GM12864 (cell line): ENCODE measurements at regions not wholly inside any gene's neighbourhood (a gene's known extent, or its start where the extent isn't known, plus 50 kb on each side); places are given as distances from the start of the nearest gene placed in this dataset.

Experiments used
- DNase-seq: peaks from one replicate; pipeline ENCODE4 v3.0.0-alpha.2; 2011; ENCODE audit warnings: low read depth
- H3K4me3 ChIP-seq: 2 replicates; pipeline ENCODE4 v1.5.1; 2011; ENCODE audit warnings: mild to moderate bottlenecking, low read depth, low read length, control low read depth
- TF ChIP-seq, protein P1 (sequence below): IDR thresholded peaks from 2 replicates; pipeline ENCODE4 v1.5.1; 2011; ENCODE audit warnings: low read depth, mild to moderate bottlenecking, moderate library complexity, low read length, control low read depth, inconsistent platforms; ENCODE audit errors: missing control alignments

DNA sequence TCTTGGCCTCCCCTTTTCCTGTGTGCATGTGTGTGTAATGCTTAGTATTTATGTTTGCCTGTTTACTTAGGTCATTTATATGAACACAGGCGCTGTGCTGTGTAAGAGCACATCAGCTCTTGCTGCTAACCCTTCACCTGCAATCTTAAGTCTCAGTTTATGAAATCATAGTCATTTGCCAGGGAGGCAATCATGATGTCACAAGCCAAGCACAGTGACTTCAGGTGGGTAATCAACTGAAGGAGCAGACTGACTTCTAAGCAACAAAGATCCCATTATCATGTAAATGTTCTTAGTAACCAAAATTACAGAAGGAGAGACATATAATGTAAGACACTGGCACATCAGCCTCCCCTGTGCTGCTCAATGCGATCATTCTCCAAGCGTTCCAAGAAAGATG, 386.3 kb upstream of the MEIS1 start:
- TF ChIP-seq, protein P1, sequence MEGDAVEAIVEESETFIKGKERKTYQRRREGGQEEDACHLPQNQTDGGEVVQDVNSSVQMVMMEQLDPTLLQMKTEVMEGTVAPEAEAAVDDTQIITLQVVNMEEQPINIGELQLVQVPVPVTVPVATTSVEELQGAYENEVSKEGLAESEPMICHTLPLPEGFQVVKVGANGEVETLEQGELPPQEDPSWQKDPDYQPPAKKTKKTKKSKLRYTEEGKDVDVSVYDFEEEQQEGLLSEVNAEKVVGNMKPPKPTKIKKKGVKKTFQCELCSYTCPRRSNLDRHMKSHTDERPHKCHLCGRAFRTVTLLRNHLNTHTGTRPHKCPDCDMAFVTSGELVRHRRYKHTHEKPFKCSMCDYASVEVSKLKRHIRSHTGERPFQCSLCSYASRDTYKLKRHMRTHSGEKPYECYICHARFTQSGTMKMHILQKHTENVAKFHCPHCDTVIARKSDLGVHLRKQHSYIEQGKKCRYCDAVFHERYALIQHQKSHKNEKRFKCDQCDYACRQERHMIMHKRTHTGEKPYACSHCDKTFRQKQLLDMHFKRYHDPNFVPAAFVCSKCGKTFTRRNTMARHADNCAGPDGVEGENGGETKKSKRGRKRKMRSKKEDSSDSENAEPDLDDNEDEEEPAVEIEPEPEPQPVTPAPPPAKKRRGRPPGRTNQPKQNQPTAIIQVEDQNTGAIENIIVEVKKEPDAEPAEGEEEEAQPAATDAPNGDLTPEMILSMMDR = no peak
- no peak overlapping the region for H3K4me3 ChIP-seq
- DNase-seq = no peak

DNA sequence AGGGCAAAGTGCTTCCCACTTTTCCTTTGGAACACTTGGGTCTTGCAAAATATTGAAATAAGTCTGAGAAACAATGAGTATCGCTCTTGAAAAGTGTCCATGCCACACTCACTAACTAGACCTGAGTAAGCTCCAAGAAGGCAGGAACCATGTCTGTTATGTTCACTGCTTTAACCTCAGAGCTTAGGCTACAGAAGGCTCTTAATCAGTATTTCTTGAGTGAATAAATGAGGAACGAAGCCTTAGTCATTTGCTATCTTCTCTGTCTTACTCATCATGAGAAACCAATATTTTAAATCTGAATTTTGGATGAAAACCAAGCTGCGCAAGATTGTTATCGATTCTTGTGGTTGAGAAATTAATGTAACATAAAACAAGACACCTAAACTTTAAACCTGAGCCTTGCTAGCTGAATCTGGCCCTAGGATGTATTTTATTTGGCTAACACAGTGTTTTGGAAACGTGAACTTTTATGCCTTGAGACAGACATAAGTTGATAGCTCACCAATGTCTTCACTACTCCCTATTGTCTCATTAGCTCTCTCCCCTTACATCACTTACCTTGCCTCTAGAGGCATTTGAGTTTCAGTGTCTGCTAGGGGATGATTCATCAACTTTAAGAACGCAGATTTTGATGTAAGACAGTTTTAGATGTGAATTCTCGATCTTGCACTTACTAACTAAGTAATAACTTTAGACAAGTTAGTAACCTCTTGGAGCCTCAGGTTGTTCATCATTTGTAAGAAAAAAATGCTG, 392.8 kb upstream of the MEIS1 start:
- H3K4me3 ChIP-seq = no peak overlapping the region
- no peak for DNase-seq
- TF ChIP-seq, protein P1 = no peak

DNA sequence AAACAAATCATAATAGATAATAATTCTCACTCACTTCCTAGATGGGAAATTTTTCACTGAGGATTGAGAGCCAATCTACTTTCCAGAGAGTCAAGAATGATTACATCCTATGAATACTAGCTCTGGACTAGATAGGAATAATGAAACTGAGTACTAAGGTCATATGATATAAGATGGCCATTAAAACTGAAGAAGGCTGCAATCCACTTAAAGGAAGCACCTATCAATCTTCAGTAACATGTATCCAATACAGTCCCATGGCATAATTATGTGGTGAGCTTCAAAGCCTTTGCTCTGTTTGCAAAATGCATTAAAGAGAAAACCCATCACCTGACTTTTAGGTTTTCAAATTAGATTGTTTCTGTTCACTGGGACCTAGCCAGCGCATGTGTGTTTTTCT, 398.0 kb upstream of the MEIS1 start:
- no peak for DNase-seq
- TF ChIP-seq, protein P1 = no peak
- H3K4me3 ChIP-seq = no peak overlapping the region

DNA sequence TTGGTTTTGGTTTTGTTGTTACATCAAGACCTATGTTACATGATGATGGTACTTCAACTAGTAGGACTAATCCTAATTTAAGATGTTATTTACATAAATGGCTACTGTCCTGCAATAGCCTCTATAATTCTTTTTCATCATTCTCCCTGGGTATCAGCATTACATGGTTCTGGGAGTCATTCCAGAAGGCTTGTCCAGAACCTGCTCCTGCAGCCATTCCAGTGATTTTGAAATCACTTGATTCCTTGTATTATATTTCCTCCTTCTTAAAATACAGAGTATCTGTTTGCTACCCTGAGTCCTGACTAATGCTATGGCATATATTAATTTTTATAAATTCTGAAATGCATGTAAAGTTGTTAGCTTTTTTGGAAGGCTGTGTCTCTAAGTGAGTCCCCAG, 400.5 kb upstream of the MEIS1 start:
- TF ChIP-seq, protein P1 = no peak
- no peak overlapping the region for H3K4me3 ChIP-seq
- DNase-seq = no peak

DNA sequence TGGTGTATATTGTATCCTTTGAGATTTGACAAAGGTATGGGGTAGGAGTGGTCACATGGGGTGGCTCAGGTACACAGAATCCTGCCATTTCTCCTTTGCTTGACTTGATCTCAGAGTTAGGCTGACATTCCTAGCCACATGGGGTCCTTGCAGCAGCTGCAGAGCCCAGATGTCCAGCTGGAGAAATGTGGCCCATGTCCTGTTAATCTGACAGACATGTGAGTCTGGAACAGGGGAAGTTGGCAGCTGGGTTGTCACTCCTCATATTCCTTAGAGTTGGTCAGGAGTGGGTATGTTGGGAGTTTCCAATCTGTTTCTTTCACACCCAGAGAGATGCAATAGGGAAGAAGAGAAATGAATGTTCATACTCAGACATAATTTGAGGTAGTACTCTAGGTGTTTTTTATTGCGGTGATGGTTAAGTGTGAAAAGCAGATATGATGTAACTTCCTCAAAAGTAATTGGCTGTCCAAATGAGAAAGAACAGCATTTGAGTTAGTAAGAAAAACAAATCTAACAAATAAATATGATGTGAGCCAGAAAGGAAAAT, 402.6 kb upstream of the MEIS1 start:
- H3K4me3 ChIP-seq = no peak overlapping the region
- TF ChIP-seq, protein P1 = no peak
- no peak for DNase-seq

DNA sequence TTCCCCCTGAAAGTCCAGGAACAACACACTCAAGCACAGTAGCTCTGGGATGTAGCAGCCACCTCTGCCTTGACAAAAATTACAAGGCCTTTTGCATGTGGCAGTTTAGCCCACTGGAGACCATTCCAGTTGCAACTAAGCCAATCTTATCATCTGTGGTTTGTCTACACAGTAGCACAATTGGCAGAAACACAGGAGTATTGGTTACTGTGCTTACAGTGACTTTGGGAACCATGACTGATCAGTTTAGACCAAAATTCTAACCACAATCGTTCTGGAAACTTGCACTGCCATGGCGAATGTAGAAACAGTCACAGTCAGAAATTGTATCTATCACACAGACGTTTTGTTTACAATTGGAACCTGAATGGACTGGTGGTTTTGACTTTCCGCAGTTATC, 403.7 kb upstream of the MEIS1 start:
- DNase-seq = no peak
- TF ChIP-seq, protein P1 = no peak
- no peak overlapping the region for H3K4me3 ChIP-seq

DNA sequence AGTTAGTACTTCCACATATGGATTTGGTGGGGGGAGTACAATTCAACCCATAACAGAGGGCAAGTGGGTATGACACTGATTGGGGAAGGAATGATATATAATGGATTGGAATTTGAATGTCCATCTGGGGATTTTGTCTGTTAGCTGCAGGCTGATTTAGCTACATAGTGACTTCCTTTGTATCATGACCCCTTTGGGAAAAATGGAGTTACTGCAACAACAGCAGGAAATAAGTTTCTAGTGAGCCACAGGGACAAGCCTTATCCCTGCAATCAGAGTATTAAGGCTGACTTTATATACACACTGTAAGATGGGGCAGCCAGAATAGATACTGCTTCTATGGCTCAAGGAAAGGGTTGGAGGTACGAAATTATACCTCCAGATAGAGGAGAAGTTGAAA, 404.4 kb upstream of the MEIS1 start:
- no peak for DNase-seq
- TF ChIP-seq, protein P1 = no peak

More for the DNA sequence above, 404.4 kb upstream of the MEIS1 start:
- no peak overlapping the region for H3K4me3 ChIP-seq
